ENCODE measurements at regions not wholly inside any gene's neighbourhood (a gene's known extent, or its start where the extent isn't known, plus 50 kb on each side); places are given as distances from the start of the nearest gene placed in this dataset.

DNA sequence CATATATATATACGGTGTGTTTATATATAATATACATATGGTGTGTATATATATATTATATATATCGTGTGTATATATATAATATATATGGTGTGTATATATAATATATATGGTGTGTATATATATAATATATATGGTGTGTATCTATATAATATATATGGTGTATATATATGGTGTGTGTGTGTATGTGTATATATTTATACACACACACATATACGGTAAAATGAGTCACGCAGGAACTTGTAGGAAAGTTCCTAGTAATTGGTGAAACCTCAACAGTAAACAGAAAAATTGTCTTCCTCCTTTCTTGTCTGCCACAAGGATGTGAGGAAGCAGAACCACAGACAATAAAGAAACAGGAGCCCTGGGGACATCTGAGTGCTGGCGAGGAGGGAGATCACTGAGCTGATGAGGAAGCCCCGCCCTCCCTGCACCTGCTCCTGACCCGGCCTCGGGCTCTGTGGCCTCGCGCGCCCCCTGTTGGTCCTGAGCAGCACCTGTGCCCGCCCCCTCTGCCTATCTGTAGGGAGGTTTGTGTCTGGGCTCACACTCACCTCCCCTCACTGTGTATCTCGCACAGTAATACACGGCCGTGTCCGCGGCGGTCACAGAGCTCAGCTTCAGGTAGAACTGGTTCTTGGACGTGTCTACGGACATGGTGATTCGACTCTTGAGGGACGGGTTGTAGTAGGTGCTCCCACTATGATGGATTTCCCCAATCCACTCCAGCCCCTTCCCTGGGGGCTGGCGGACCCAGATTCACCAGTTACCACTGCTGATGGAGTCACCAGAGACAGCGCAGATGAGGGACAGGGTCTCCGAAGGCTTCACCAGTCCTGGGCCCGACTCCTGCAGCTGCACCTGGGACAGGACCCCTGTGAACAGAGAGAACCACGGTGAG, 1079.4 kb downstream of the TMEM121 start:
- H3K4me3 ChIP-seq (replicated peaks in 1 of 4; ENCODE audit: control extremely low read depth in 1 of 4, insufficient read depth in 1 of 4, low read depth in 3 of 4, low read length in 4 of 4) = no peak overlapping the region
- no peaks in the 10 kb centered on the region for H3K79me2 ChIP-seq (ENCODE audit: control insufficient read depth, insufficient read depth, low read length)
- no peaks in the 10 kb centered on the region for H3K27me3 ChIP-seq (ENCODE audit: control insufficient read depth, insufficient read depth, low read length)
- TF ChIP-seq, protein P1, sequence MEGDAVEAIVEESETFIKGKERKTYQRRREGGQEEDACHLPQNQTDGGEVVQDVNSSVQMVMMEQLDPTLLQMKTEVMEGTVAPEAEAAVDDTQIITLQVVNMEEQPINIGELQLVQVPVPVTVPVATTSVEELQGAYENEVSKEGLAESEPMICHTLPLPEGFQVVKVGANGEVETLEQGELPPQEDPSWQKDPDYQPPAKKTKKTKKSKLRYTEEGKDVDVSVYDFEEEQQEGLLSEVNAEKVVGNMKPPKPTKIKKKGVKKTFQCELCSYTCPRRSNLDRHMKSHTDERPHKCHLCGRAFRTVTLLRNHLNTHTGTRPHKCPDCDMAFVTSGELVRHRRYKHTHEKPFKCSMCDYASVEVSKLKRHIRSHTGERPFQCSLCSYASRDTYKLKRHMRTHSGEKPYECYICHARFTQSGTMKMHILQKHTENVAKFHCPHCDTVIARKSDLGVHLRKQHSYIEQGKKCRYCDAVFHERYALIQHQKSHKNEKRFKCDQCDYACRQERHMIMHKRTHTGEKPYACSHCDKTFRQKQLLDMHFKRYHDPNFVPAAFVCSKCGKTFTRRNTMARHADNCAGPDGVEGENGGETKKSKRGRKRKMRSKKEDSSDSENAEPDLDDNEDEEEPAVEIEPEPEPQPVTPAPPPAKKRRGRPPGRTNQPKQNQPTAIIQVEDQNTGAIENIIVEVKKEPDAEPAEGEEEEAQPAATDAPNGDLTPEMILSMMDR (conservative IDR thresholded peaks at IDR 0.05 in 1 of 2, IDR thresholded peaks at IDR 0.05 in 1 of 2; ENCODE audit: low read depth in 1 of 2, low read length in 2 of 2) = no peak
- no peak for TF ChIP-seq EZH2 (IDR thresholded peaks at IDR 0.05; ENCODE audit: low read length, missing control alignments)
- H3K27ac ChIP-seq (ENCODE audit: insufficient read depth, low read length) = no peak overlapping the region
- no peak overlapping the region for H3K9ac ChIP-seq (ENCODE audit: insufficient read depth, low read length)
- no peak overlapping the region for H2AFZ ChIP-seq (ENCODE audit: low read length)
- no peak for DNase-seq (ENCODE audit: low read depth in 2 of 2)
- H3K4me1 ChIP-seq (ENCODE audit: control insufficient read depth, extremely low read depth, insufficient read depth, low read length) = no peaks in the 10 kb centered on the region
- H3K9me3 ChIP-seq (ENCODE audit: control insufficient read depth, insufficient read depth, low read depth, low read length) = no peaks in the 10 kb centered on the region
- H4K20me1 ChIP-seq (ENCODE audit: control insufficient read depth, extremely low read depth, insufficient read depth, low read length) = no peaks in the 10 kb centered on the region
- H3K36me3 ChIP-seq (ENCODE audit: control insufficient read depth, insufficient read depth, low read length) = no peaks in the 10 kb centered on the region
- H3K4me2 ChIP-seq (ENCODE audit: extremely low read depth, insufficient read depth, low read length) = no peak overlapping the region

DNA sequence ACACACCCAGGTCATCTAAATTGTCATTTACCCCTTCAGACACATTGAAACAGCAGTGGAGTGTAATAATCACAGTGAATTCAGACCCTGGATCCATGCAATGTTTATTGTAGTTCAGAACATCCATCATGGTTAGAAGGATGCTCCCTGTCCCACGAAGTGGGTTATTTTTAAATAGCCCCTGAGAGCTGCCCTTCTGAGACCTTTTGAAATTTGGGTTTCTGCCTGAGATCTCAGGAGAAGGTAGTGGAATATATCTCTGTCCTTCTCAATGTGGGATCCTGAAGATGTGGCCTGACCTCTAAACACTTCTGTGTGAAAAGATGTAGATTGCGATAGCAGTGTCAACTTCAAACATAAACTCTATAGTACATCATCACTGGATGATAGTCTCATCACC, 1080.6 kb downstream of the TMEM121 start:
- no peak overlapping the region for H3K27ac ChIP-seq (ENCODE audit: insufficient read depth, low read length)
- no peak overlapping the region for H3K4me3 ChIP-seq (replicated peaks in 1 of 4; ENCODE audit: control extremely low read depth in 1 of 4, insufficient read depth in 1 of 4, low read depth in 3 of 4, low read length in 4 of 4)
- no peak overlapping the region for H3K4me2 ChIP-seq (ENCODE audit: extremely low read depth, insufficient read depth, low read length)
- H2AFZ ChIP-seq (ENCODE audit: low read length) = no peak overlapping the region
- DNase-seq (ENCODE audit: low read depth in 2 of 2) = no peak
- TF ChIP-seq EZH2 (IDR thresholded peaks at IDR 0.05; ENCODE audit: low read length, missing control alignments) = no peak
- TF ChIP-seq, protein P1 (conservative IDR thresholded peaks at IDR 0.05 in 1 of 2, IDR thresholded peaks at IDR 0.05 in 1 of 2; ENCODE audit: low read depth in 1 of 2, low read length in 2 of 2) = no peak
- no peaks in the 10 kb centered on the region for H3K36me3 ChIP-seq (ENCODE audit: control insufficient read depth, insufficient read depth, low read length)
- no peaks in the 10 kb centered on the region for H4K20me1 ChIP-seq (ENCODE audit: control insufficient read depth, extremely low read depth, insufficient read depth, low read length)
- no peaks in the 10 kb centered on the region for H3K79me2 ChIP-seq (ENCODE audit: control insufficient read depth, insufficient read depth, low read length)
- H3K9ac ChIP-seq (ENCODE audit: insufficient read depth, low read length) = no peak overlapping the region
- no peaks in the 10 kb centered on the region for H3K27me3 ChIP-seq (ENCODE audit: control insufficient read depth, insufficient read depth, low read length)
- H3K9me3 ChIP-seq (ENCODE audit: control insufficient read depth, insufficient read depth, low read depth, low read length) = no peaks in the 10 kb centered on the region
- H3K4me1 ChIP-seq (ENCODE audit: control insufficient read depth, extremely low read depth, insufficient read depth, low read length) = no peaks in the 10 kb centered on the region

DNA sequence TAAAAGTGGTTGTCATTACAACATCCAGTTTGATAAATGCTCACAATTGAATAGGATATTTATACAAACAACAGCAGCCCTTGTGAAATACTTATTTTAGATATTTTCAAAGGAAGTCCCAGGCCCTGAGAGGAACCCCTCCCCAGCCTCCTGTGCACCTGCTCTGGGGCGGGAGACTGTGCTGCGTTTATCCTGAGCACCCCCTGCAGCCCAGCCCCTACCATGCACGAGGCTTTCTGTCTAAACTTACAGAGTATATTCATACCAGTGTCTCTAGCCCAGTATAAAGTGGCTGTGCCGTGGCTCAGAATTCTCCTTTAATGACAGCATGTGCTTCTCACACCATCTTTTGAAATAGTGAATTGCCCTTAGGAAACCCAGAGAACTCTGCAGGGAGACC, 1084.3 kb downstream of the TMEM121 start:
- H3K27me3 ChIP-seq (ENCODE audit: control insufficient read depth, insufficient read depth, low read length) = no peaks in the 10 kb centered on the region
- H3K4me1 ChIP-seq (ENCODE audit: control insufficient read depth, extremely low read depth, insufficient read depth, low read length) = no peaks in the 10 kb centered on the region
- H3K9me3 ChIP-seq (ENCODE audit: control insufficient read depth, insufficient read depth, low read depth, low read length) = no peaks in the 10 kb centered on the region
- H3K79me2 ChIP-seq (ENCODE audit: control insufficient read depth, insufficient read depth, low read length) = no peaks in the 10 kb centered on the region
- H3K27ac ChIP-seq (ENCODE audit: insufficient read depth, low read length) = no peak overlapping the region
- TF ChIP-seq EZH2 (IDR thresholded peaks at IDR 0.05; ENCODE audit: low read length, missing control alignments) = no peak
- TF ChIP-seq, protein P1 (conservative IDR thresholded peaks at IDR 0.05 in 1 of 2, IDR thresholded peaks at IDR 0.05 in 1 of 2; ENCODE audit: low read depth in 1 of 2, low read length in 2 of 2) = no peak
- no peak overlapping the region for H2AFZ ChIP-seq (ENCODE audit: low read length)
- H3K4me3 ChIP-seq (replicated peaks in 1 of 4; ENCODE audit: control extremely low read depth in 1 of 4, insufficient read depth in 1 of 4, low read depth in 3 of 4, low read length in 4 of 4) = no peak overlapping the region
- no peak overlapping the region for H3K4me2 ChIP-seq (ENCODE audit: extremely low read depth, insufficient read depth, low read length)
- H3K36me3 ChIP-seq (ENCODE audit: control insufficient read depth, insufficient read depth, low read length) = no peaks in the 10 kb centered on the region
- H4K20me1 ChIP-seq (ENCODE audit: control insufficient read depth, extremely low read depth, insufficient read depth, low read length) = no peaks in the 10 kb centered on the region
- H3K9ac ChIP-seq (ENCODE audit: insufficient read depth, low read length) = no peak overlapping the region
- no peak for DNase-seq (ENCODE audit: low read depth in 2 of 2)
